Activated T-cell treated with anti-CD3 and anti-CD28 coated beads, Interleukin-2, amount 50 U/mL, for 72 hours (primary cell): ENCODE measurements at regions not wholly inside any gene's neighbourhood (a gene's known extent, or its start where the extent isn't known, plus 50 kb on each side); places are given as distances from the start of the nearest gene placed in this dataset.

ENCODE experiments used
- ATAC-seq, 2 donors: fragments of 150-1000 bp; cut with Tn5 transposase; replicated peaks in 1 of 2; 2 replicates each; pipeline ENCODE4 v1.10.0; 2021; ENCODE audit warnings: moderate library complexity in 2 of 2, mild to moderate bottlenecking in 1 of 2
- DNase-seq, 2 donors: peaks; one replicate each; pipeline ENCODE4 v3.0.0; 2021 to 2022; ENCODE audit warnings: mixed read lengths in 1 of 2
- H3K27ac Mint-ChIP-seq: one replicate; pipeline ENCODE4 v1.8.0; 2022; ENCODE audit warnings: mild to moderate bottlenecking, moderate library complexity, mixed read lengths
- H3K27me3 Mint-ChIP-seq: one replicate; pipeline ENCODE4 v1.8.0; 2022; ENCODE audit warnings: low read depth, mixed read lengths
- H3K36me3 Mint-ChIP-seq, 2 donors: one replicate each; pipeline ENCODE4 v1.8.0; 2022; ENCODE audit warnings: mixed read lengths in 2 of 2, mild to moderate bottlenecking in 1 of 2; ENCODE audit not compliant: insufficient read depth in 2 of 2
- H3K4me1 Mint-ChIP-seq: one replicate; pipeline ENCODE4 v1.8.0; 2022; ENCODE audit warnings: low read depth, mixed read lengths
- H3K4me3 Mint-ChIP-seq, 2 donors: one replicate each; pipeline ENCODE4 v1.8.0; 2022; ENCODE audit warnings: mild to moderate bottlenecking in 2 of 2, mixed read lengths in 2 of 2, moderate library complexity in 2 of 2
- H3K9me3 Mint-ChIP-seq, 2 donors: one replicate each; pipeline ENCODE4 v1.8.0; 2022; ENCODE audit warnings: mixed read lengths in 2 of 2

DNA sequence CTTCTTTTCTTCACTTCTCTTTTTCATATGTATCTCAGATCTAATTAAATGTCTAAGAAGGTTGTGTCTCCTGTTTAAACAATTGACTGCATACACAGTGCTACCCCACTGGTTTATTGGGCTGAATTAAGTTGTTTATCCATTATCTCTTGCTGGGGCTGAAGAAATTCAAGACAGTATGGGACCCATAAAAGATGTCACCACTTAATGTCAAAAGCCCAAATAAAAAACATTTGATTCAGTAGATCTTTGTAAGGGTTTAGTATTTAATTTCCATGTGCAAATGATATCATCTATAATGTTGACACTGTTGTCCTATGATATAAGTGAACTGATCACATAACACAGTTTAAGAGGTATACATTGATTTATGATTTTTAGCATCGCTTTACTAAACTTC, 1431.9 kb upstream of the PCDH20 start:
- no peaks in the 10 kb centered on the region for H3K27me3 Mint-ChIP-seq
- ATAC-seq (no peak), DNase-seq (no peak)
- peaks cover 2% of the 10 kb centered on the region in 2 donors for H3K9me3 Mint-ChIP-seq
- H3K4me1 Mint-ChIP-seq: no peaks in the 10 kb centered on the region
- no peak overlapping the region for H3K4me3 Mint-ChIP-seq
- no peaks in the 10 kb centered on the region for H3K36me3 Mint-ChIP-seq
- no peak overlapping the region for H3K27ac Mint-ChIP-seq

DNA sequence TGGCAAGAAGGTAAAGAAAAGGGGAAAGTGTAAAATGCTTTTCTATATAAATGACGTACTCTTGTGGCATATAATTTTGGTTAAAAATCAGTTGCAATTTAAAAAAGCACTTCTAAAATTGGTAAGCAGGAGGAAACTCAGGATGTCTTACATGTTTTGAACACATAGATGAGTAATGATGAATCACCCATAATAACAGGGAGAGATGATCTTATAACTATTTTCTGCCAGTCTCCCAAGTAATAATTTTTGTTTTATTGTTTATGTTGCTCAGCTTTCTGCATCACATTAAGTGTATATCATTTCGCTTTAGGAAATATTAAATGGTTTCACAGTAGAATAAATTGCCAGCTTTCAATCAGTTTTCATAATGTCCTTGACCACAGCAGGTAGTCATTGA, 1430.7 kb upstream of the PCDH20 start:
- no peak overlapping the region for H3K27ac Mint-ChIP-seq
- H3K4me1 Mint-ChIP-seq: no peaks in the 10 kb centered on the region
- ATAC-seq (no peak), DNase-seq (no peak)
- no peaks in the 10 kb centered on the region for H3K27me3 Mint-ChIP-seq
- H3K4me3 Mint-ChIP-seq: no peak overlapping the region
- peaks cover 2% of the 10 kb centered on the region in 2 donors for H3K9me3 Mint-ChIP-seq
- H3K36me3 Mint-ChIP-seq: no peaks in the 10 kb centered on the region

DNA sequence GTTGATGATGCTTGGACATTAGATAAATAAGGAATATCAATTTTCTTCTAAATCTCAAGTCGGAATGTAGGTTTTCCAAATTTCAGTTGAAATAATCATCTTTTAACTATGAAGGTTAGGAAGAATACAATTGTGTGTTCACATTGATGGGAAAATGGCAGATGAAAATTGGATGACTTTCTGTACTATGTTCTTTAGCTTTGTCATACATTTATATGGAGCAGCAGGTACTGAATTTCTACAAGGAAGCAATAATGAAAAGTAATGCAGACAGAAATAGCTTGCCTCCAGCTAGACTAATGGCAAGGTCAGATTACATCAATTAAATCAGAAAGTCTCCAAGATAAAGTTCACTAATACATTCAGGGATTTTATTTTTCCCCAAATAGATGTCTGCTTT, 1423.7 kb upstream of the PCDH20 start:
- no peak overlapping the region for H3K4me3 Mint-ChIP-seq
- no peaks in the 10 kb centered on the region for H3K36me3 Mint-ChIP-seq
- DNase-seq (no peak), ATAC-seq (no peak)
- no peaks in the 10 kb centered on the region for H3K9me3 Mint-ChIP-seq
- H3K27ac Mint-ChIP-seq: no peak overlapping the region
- no peaks in the 10 kb centered on the region for H3K4me1 Mint-ChIP-seq
- no peaks in the 10 kb centered on the region for H3K27me3 Mint-ChIP-seq

DNA sequence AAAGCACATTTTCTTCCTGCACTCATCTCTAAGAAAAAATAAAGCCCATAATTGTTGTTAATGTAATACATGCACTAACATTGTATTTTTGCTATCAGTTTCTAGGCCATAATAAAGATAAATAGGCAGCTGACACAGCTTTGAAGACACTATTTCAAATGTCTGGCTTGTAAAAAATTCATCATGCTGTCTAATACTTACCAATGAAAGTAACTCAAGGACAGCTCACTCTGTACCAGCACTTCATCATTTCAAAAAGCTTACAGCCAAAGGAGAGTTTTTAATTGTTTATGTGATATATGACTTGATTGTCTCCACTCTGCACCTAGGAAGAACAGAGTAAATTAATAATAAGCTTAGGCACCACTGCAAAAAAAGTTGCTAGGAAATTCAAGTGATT, 1423.3 kb upstream of the PCDH20 start:
- Mint-ChIP-seq H3K27ac (no peak overlapping the region), H3K4me1 (no peaks in the 10 kb centered on the region), H3K27me3 (no peaks in the 10 kb centered on the region), H3K9me3 (no peaks in the 10 kb centered on the region), H3K4me3 (no peak overlapping the region), H3K36me3 (no peaks in the 10 kb centered on the region)
- no peak for ATAC-seq
- no peak for DNase-seq

DNA sequence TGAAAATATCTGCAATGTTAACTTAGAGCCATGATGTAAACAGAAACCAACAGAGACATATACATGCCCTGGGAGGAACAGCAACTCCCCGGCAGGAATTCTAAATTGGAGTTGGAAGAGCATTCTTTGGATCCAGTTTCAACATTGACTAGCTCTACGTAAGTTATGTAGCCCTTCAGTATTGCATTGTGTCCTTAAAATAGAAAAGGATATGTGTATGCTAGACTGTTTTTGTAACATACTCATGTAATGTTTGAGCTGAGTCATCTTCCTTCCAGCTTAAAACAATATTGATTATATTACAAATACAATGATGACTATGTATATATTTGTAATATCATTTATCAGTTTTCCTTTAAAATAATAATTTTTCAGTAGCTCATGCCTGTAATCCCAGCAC, 1422.2 kb upstream of the PCDH20 start:
- no peak overlapping the region for H3K27ac Mint-ChIP-seq
- no peaks in the 10 kb centered on the region for H3K4me1 Mint-ChIP-seq
- no peaks in the 10 kb centered on the region for H3K9me3 Mint-ChIP-seq
- DNase-seq (no peak), ATAC-seq (no peak)
- no peaks in the 10 kb centered on the region for H3K36me3 Mint-ChIP-seq
- no peak overlapping the region for H3K4me3 Mint-ChIP-seq
- H3K27me3 Mint-ChIP-seq: no peaks in the 10 kb centered on the region

DNA sequence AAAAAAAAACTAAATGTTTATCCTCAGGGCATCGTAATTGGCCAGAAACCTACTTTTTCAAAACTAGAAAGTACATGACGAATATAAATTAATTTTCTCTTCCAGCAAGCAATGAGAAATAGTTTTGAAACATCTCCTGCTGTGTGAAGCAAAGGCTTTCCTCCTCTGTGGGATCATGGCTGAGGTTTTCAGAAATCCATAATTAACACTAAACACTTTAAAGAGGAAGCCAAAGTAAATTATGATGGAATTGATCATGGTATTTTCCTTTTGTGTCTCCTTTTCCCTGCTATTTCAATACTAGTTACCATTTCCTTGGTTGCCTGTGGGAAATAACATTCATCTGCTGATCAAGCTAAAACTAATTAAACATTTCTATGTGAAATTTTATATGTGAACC, 1413.8 kb upstream of the PCDH20 start:
- DNase-seq: no peak
- Mint-ChIP-seq H3K27me3 (no peaks in the 10 kb centered on the region), H3K9me3 (peaks cover 8 to 11% of the 10 kb centered on the region in 2 donors), H3K36me3 (peaks cover 0 to 4% of the 10 kb centered on the region in 2 donors), H3K27ac (no peak overlapping the region), H3K4me1 (no peaks in the 10 kb centered on the region), H3K4me3 (no peak overlapping the region)
- ATAC-seq: no peak

DNA sequence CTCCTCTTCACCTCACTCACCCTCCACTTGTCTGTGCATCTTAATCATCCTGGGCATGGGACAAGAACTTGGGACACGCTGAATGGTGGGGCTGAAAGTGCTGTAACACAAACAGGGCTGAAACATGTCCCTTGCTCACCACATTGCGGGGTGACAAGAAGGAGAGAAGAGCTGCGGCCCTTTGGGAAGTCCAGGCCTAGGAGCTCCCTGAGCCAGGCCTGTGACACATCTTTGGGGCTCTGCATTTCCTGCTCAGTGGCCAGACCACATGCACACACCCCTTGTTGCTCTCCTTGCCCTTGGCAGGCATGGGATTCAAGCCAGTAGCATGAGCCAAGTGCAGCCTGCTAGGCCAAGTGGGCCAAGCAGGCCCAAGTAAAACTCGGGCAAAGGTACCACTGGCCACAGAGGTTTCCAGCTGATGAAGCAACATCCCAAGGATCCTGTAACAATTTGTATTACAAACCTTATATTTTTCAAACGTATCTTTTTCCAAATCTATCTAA, 1384.3 kb upstream of the PCDH20 start:
- no peaks in the 10 kb centered on the region for H3K27me3 Mint-ChIP-seq
- H3K9me3 Mint-ChIP-seq: peaks cover 2 to 4% of the 10 kb centered on the region in 2 donors
- ATAC-seq (no peak), DNase-seq (no peak)
- H3K4me1 Mint-ChIP-seq: no peaks in the 10 kb centered on the region
- no peak overlapping the region for H3K27ac Mint-ChIP-seq
- no peaks in the 10 kb centered on the region for H3K36me3 Mint-ChIP-seq
- no peak overlapping the region for H3K4me3 Mint-ChIP-seq

DNA sequence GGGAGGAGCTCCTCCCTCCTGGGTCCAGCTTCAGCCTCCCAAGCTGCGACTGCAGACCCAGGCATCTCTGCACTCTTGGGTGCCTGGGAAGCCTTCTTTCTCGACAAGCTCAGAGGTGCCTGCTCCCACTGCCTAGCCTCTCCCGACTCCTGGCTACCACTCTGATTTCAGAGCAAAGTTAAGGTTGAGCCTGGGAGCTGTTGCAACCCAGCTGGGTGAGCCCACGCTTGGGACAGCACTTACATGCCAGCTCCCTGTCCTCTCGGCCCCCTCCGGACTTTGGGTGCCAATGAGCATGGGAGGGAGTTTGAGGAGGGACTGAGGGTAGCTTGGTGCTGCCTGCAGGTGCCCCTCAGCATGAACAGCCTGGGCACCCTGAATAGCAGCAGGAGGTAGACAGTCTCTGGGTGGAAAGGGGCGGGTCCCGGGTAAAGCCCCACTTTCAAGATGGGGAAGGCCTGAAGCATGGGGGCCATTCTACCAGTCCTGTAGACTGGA, 1383.4 kb upstream of the PCDH20 start:
- Mint-ChIP-seq H3K9me3 (peaks cover 2 to 4% of the 10 kb centered on the region in 2 donors), H3K36me3 (no peaks in the 10 kb centered on the region), H3K27ac (no peak overlapping the region), H3K4me3 (no peak overlapping the region), H3K27me3 (no peaks in the 10 kb centered on the region), H3K4me1 (no peaks in the 10 kb centered on the region)
- no peak for DNase-seq
- ATAC-seq: no peak

DNA sequence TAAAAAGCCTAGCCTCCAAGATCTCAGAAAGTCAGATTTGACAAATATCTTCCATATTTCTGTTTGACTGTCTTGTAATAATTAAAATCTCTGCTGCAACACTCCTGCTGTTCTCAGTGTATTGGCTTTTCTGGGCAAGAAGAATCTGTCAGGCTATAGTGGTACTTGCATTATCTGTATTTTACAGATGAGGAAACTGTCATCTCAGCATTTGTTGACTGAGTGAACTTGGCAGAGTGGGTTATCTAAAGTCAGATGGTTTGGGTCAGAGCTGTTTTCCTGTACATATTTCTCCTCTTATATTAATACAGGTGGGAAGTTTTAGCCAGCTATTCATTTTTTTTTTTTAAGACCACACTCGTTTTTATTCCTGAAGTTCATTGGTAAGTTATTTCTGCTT, 1378.2 kb upstream of the PCDH20 start:
- Mint-ChIP-seq H3K27ac (no peak overlapping the region), H3K27me3 (no peaks in the 10 kb centered on the region), H3K9me3 (peaks cover 6 to 7% of the 10 kb centered on the region in 2 donors), H3K4me3 (no peak overlapping the region), H3K4me1 (no peaks in the 10 kb centered on the region), H3K36me3 (no peaks in the 10 kb centered on the region)
- DNase-seq: no peak
- ATAC-seq: no peak

DNA sequence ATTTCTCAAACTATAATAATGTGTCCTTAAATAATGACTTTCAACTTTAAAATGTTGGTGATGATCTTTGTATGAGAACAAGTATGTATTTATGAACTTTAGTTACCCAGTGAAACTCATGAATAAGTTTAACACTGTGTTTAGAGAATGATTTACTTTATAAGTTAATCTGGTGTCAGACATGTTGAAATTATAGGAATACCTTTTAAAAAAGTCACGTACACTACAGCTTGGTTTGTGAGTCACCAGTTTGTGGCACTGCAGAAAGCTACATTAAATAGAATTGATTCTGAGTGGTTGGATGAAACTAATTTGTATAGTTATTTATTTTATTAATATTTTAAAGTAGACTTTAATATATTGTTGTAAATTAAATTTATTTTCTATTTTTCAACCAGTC, 1366.2 kb upstream of the PCDH20 start:
- Mint-ChIP-seq H3K4me1 (no peaks in the 10 kb centered on the region), H3K36me3 (no peaks in the 10 kb centered on the region), H3K27me3 (no peaks in the 10 kb centered on the region), H3K9me3 (peaks cover 0 to 6% of the 10 kb centered on the region in 2 donors), H3K4me3 (no peak overlapping the region), H3K27ac (no peak overlapping the region)
- DNase-seq (no peak), ATAC-seq (no peak)

DNA sequence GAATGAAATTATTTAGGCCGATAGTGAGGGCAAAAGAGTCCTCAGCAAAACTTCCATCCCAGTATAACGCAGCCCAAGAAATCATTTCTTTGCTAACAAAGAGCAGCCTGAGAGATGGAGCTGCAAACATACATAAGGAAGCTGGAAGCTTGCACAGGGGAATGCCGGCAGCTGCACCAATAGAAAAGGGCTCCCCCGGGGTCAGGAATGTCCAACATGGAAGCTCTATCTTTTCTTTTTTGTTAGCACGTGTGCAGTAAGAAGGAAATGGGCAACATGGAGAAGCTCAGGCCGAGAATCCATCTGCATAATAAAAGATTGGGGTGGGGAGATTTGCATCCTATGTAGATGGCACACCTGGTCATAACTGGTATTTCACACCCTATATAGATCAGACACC, 1363.5 kb upstream of the PCDH20 start:
- Mint-ChIP-seq H3K27ac (no peak overlapping the region), H3K4me1 (no peaks in the 10 kb centered on the region), H3K4me3 (no peak overlapping the region), H3K36me3 (no peaks in the 10 kb centered on the region), H3K9me3 (peaks cover 5 to 6% of the 10 kb centered on the region in 2 donors), H3K27me3 (no peaks in the 10 kb centered on the region)
- DNase-seq (no peak), ATAC-seq (no peak)

DNA sequence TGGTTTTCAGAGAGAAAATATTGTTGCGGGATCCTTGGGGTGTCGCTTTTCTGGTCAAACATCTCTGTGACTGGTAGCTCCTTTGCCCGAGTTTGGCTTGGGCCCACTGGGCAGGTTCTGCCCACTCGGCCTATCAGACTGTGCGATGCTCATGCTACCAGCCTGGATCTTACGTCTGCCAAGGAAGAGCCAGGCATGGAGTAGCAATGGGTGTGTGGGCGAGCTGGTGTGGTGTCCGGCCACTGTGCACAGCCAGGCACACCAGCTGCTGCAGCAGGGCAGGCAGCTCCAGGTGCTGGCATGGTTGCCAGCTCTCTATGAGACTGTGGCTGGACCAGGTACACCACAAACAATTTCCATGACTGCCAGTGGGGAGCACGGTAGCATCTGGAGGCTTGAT, 1351.8 kb upstream of the PCDH20 start:
- H3K36me3 Mint-ChIP-seq: no peaks in the 10 kb centered on the region
- ATAC-seq: no peak
- H3K27me3 Mint-ChIP-seq: no peaks in the 10 kb centered on the region
- no peak overlapping the region for H3K27ac Mint-ChIP-seq
- no peak for DNase-seq
- H3K4me3 Mint-ChIP-seq: no peak overlapping the region
- H3K9me3 Mint-ChIP-seq: peaks cover 0 to 6% of the 10 kb centered on the region in 2 donors
- H3K4me1 Mint-ChIP-seq: no peaks in the 10 kb centered on the region

DNA sequence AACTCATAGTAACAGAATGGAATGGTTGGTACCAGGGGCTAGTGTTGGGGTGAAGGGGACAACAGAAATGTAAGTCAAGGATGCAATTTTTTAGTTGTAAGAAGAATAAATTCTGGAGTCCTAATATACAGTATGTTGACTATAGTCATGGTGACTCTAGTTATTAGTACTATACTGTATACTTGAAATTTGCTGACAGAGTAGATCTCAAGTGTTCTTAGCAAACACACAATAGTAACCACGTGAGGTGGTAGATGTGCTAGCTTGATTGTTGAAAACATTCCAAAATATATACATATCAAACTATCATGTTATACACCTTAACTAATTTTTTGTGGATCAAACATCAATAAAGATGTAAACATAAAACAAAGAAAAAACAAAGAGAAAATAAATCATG, 1345.1 kb upstream of the PCDH20 start:
- Mint-ChIP-seq H3K27me3 (no peaks in the 10 kb centered on the region), H3K36me3 (peaks cover 0 to 2% of the 10 kb centered on the region in 2 donors), H3K27ac (no peak overlapping the region), H3K4me1 (no peaks in the 10 kb centered on the region), H3K4me3 (no peak overlapping the region), H3K9me3 (peaks cover 3 to 10% of the 10 kb centered on the region in 2 donors)
- ATAC-seq: no peak
- no peak for DNase-seq

DNA sequence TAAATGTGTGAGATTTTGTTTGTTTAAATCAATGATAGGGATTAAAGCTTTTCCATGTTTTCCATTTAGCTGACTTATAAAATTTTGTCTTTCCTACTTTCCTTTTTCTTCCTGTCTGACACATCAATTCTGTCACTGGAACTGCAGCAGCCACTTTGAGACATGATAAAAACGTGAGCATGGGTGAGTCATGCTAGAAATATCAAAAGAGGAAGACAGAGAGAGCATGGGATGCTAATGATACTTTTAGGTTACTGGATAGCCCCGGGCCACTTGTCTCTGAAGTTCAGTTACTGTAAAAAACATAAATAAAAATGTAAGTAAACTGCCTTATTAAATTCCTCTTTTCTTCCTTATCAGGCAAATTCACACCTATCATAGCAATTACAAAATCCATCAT, 1332.0 kb upstream of the PCDH20 start:
- no peaks in the 10 kb centered on the region for H3K27me3 Mint-ChIP-seq
- no peak overlapping the region for H3K4me3 Mint-ChIP-seq
- no peaks in the 10 kb centered on the region for H3K4me1 Mint-ChIP-seq
- no peaks in the 10 kb centered on the region for H3K36me3 Mint-ChIP-seq
- ATAC-seq (no peak), DNase-seq (no peak)
- peaks cover 6 to 8% of the 10 kb centered on the region in 2 donors for H3K9me3 Mint-ChIP-seq
- H3K27ac Mint-ChIP-seq: no peak overlapping the region
